NOMO-1 treated with DMSO at 0.1 percent for 48 hours (cell line): ENCODE measurements at regions not wholly inside any gene's neighbourhood (a gene's known extent, or its start where the extent isn't known, plus 50 kb on each side); places are given as distances from the start of the nearest gene placed in this dataset.

Experiments used
- DNase-seq: peaks from one replicate; lab custom pipeline; 2025; ENCODE audit not compliant: unreplicated experiment; lab: John Stamatoyannopoulos, UW

DNA sequence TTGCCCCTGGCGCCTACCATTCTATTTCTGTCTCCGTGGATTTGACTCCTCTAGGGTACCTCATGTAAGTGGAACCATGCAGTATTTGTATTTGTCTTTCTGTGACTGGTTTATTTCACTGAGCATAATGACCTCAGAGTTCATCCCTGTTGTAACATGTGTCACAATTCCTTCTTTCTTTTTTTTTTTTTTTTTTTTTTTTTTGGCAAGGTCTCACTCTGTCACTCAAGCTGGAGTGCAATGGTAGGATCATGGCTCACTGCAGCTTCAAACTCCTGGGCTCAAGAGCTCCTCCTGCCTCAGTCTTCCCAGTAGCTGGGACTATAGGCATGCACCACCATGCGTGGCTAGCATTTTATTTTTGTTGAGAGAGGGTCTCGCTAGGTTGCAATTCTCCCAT lies 74.0 kb upstream of the SEPTIN5 start:
- no peak for DNase-seq

- DNase-seq, result no peak
Observed at GRCh38 chr22:19641254-19641982, 72.9 kb upstream of the SEPTIN5 start.

GRCh38 chr22:19641983-19642451 lies 72.3 kb upstream of the SEPTIN5 start:
- no peak for DNase-seq

DNA sequence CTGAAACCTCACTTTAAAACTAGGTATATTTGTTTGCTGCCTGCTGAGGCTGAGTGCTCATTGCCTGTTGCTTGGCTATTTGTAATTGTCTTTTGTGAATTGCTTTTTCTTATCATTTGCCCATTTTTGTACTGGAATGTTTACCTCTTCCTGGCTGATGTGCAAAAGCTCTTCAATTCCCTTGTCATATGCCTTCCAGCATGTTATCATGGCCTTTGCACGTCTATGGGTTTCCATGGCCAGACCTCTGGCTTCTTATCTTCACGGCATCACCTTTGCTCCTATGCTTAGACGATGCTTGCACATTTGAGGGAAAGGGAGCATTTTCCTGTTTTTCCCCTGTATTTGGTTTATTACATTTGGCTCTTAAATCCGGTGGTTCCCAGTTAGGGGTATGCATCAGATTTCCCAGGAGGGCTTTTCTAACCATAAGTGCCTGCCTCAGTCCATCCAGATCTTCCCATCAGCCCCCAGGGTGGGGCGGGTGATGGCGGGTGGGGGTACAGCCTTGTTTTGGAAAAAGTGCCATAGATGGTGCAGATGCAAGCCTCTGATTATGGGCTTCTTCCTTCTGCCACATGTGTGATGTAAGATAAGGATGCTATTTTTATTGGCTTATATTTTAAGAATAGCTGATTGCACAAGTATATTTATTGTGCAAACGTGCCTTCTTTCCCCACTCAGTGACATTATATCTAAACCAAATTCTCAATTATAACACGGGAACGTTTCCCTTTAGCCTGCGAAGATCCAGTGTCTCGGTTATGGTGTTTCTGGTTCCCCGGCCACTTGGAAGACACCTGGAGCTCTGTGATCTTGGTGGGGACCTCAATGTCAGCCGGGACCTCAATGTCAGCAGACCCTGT lies 70.6 kb upstream of the SEPTIN5 start:
- DNase-seq, result peak; percentile 89

DNA sequence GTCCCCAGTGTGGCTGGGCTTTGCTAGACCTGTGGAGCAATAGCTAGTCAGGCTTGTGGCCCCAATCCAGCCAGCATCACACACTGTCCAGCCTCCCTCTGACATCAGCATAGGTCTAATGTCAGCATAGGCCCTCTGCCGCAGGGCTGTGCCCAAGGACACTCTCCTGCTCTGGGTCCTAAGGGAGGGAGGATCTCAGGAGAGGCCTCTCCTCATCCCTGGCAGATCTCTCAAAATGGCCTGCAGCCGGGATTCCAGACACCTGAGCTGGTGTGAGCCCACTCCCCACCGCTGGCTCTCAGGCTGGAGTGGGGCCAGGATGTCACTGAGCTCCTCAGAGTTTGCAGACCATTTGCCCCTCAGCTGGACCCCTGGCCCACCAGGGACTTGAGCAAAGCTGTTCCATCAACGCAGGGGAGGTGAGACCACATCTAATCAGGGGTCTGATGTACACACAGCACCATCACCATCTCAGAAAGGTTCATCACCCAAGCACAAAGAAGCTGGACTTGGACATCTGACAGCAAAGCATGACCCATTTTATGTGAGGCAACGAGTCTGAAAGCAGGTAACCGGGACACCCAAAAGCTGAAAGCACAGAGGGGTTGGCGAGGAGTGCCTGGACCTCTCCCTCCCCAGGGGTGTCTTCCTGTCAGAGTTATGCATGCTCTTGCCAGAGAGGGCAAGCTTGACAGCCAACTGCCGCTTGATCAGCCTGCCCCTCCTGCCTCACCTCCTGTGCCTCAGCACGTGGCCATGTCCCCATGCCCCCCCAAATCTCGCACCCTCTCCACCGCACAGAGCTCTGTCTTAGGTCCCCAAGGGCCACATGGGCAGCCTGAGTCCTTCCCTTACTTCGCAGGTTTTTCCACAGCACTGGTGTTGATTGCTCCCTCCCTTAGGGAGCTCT lies 69.7 kb upstream of the SEPTIN5 start:
- DNase-seq, result peak; percentile 78

DNA sequence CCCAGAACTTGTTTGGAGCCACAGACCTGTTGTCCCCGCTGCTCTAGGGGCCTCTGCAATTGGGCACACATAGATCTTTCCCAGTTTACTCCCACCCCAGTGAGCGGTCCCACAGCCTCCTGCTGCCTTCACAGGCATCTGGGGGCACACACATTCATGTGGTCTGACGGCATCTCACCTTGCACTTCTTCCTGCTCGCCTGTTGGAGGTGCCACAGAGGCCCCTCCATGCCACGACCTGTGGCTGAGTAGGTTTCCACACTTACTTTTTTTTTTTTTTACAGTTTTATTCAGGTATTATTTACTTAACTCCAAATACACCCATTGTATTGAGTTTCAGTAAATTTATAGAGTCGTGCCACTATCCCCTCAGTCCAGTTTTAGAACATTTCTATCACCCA lies 68.9 kb upstream of the SEPTIN5 start:
- no peak for DNase-seq

DNA sequence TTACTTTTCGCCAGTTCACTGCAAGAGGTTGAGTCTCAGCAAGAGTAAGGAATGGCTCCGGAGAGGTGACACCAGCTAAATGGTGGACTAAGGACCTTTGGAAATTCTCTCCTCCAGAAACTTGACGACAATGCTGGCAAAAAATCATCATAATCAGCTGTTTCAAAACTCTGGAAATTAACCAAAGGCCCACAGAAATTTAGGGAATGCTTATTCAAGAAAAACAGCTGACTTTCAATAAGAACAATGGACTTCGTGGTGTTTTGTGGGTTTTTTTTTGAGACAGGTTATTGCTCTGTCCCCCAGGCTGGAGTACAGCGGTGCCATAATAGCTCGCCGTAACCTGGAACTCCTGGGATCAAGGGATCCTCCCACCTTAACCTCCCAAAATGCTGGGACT lies 68.4 kb upstream of the SEPTIN5 start:
- no peak for DNase-seq

DNA sequence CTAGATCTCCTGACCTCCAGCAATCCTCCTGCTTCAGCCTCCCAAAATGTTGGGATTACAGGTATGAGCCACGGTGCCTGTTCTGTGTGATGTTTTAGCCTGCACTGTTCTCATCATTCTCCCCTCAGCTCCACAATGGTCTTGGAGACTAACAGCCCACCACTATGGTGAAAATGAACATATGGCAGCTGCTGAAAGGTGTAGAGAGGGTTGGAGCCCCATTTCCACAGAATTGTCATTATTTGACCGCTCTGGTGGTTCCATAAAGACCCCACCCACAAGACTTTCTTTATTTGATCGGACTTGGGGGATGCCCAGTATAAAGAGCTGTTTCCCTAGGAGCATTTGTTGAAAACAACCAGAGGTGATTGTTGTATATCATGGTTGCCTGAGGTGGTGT lies 67.9 kb upstream of the SEPTIN5 start:
- DNase-seq, result no peak

DNA sequence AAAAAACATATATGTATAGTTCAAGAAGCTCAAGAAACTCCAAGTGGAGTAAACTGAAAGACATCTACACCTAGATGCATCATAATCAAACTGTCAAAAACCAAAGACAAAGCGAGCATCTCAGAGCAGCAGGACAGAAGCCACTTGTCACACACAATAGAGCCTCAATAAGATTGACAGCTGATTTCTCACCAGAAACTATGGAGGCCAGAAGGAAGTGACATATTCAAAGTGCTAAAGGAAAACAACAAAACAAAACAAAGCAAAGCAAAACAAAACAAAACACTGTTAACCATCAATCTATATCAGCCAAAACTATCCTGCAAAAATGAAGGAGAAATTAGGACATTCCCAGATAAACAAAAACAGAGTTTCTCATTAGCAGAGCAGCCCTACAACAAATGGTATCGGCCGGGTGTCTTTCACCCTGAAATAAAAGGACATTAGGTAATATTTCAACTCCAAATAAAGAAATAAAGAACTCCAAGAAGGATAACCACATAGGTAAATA lies 65.8 kb upstream of the SEPTIN5 start:
- peak; percentile 16 for DNase-seq

DNA sequence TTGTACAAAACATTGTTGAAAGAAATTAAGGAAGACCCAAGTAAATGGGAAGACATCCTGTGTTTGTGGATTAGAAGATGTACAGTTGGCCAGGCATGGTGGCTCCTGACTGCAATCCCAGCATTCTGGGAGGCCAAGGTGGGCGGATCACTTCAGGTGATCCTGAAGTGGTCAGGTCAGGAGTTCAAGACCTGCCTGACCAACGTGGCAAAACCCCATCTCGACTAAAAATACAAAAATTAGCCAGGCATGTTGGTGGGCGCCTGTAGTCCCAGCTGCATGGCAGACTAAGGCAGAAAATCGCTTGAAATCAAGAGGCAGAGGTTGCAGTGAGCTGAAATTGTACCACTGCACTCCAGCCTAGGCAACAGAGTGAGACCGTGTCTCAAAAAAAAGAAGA lies 62.0 kb upstream of the SEPTIN5 start:
- no peak for DNase-seq

DNA sequence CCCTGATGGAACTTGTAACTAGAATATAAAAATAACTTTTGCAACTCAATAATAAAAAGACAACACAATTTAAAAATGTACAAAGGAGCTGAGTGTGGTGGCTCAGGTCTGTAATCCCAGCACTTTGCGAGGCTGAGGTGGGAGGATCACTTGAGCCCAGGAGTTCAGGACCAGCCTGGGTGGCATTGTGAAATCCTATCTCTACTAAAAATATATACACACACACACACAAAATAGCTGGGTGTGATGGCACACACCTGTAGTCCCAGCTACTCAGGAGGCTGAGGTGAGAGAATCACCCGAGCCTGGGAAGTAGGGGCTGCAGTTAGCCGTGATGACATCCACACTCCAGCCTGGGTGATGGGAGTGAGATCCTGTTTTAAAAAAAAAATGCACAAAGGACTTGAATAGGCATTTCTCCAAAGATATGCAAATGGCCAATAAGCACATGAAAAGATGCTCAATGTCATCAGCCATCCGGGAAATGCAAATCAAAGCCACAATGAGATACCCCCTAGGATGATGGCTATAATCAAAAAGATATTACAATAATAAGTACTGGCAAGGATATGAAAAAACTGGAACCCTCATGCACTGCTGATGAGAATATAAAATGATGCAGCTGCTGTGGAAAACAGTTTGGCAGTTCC lies 59.8 kb upstream of the SEPTIN5 start:
- no peak for DNase-seq

DNA sequence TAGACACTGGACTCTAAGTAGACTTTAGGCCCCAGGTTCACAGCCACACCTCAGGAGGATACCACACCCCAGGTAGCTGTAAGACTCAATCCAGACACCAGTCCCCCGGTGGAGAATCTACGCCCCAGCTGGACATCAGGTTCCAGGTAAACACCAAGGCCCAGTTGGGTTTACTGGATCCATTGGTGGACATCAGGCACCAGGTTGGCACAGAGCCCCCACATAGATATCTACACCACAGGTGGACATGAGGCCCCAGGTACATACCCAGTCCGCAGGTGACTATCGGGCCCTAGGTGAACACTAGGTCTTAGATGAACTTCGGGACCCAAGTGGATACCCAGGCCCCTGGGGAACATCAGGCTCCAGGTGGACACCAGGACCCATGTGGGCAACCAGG lies 58.9 kb upstream of the SEPTIN5 start:
- DNase-seq, result no peak

- DNase-seq, result no peak
Observed at GRCh38 chr22:19656541-19657251, 57.6 kb upstream of the SEPTIN5 start.

DNA sequence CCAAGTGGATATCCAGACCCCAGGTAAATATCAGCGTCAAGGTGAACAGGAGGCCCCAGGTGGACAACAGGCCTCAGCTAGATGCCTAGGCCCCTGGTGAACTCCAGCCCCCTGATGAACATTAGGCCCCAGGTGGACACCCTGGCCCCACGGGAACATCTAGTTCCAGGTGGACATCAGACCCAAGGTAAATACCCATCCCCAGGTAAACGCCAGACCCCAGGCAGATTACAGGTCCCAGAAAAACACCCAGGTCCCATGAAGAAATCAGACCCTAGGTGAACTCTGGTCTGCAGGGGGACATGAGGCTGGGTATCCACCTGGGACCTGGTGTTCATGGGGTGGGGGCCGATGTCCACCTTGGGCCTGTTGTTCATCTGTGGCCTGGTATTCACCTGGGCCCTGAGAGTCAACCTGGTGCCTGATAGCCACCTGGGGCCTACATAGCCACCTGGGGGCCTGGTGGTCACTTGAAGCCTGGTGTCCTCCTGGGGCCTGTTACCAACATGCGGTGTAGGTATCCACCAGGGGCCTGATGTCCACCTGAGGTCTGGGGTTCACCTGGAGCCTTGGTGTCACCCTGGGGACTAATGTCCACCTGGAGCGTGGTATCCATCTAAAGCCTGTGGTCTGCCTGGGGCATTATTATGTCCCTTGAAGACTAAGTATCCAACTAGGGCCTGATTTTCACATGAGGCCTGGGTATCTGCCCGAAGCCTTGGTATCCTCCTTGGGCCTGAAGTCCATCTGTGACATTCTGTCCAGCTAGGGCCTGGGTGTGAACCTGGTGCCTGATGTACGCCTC lies 56.8 kb upstream of the SEPTIN5 start:
- no peak for DNase-seq

DNA sequence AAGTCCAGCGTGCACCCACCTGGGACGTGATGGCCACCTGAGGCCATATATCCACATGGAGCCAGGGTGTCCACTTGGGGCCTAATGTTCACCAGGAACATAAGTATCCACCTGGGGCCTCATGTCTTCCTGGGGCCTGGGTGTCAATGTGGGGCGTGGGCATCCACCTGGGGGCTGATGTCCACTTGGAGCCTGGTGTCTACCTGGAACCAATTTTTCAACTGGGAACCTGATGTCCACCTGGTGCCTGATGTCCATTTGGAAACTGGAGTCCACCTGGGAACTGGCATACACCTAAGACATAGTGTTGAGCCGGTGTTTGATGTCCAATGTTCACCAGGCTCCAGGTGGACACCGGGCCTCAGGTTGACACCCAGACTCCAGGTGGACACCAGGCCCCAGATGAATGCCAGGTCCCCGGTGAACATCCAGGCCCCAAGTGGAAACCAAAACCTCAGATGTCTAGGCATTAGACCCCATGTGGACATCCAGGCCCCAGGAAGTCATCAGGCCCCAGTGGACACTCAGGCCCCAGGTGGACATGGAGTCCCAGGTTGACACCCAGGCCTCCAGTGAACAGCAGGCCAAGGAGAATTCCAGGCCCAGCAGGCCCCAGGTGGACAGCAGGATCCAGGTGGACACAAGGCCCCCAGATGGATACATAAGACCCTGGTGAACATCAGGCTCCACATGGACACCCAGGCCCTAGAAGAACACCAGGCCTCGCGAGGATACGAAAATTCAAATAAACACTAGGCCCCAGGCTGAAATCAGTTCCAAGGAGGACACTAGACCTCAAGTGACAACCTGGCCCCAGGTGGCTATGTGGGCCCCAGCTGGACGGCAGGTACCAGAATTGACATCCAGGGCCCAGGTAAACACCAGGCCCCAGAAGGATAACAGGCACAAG lies 56.0 kb upstream of the SEPTIN5 start:
- DNase-seq, result no peak

DNA sequence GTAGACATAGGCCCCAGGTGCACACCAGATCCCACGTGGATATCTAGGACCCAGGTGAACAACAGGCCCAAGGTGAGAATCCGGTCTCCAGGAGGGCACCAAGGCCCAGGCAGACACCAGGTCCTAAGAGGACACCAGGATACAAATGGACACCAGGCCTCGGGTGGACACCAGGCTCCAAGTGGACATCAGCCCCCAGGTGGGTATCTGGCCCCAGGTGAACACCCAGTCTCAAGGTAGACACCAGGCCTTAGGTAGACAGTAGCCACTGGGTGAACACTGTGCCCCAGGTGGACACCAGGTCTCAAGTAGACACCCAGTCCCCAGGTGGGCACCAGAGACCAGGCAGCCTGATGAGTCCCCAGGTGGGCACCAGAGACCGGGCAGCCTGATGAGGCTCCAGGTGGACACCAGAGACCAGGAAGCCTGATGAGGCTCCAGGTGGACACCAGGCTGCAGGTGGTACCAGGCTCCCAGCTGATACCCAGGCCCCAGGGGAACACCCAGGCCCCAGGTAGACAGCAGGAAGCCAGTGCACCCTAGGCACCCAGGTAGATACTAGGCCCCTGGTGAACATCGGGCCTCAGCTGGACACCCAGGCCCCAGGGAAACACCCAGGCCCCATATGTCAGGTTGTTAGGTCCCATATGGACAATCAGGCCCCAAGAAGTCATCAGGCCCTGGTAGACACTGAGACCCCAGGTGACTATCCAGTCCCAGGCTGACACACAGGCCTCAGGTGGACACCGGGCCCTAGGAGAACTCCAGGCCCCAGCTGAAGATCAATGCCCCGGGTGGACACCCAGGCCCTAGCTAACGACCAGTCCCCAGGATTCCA lies 55.1 kb upstream of the SEPTIN5 start:
- DNase-seq, result no peak

DNA sequence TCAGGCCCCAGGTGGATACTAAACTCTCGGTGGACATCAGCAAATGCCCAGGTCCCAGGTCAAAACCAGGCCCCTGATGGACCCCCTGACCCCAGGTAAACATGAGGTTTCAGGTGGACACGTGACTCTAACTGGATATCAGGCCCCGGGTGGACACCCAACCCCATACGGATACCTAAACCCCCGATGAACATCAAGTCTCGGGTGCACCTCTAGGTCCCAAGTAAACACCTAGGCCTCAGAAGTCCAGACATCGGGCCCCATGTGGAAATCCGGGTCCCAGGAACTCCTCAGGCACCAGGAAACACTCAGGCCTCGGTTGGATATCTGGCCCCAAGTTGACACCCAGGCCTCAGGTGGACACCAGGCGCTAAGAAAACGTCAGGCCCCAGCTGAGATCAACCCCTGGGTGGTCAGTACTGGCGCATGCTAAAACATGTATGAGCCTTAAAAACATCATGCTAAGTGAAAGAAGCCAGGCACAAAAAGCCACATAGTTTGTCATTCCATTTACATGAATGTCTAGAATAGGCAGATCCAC lies 54.4 kb upstream of the SEPTIN5 start:
- DNase-seq, result no peak
